ENCODE measurements at regions not wholly inside any gene's neighbourhood (a gene's known extent, or its start where the extent isn't known, plus 50 kb on each side); places are given as distances from the start of the nearest gene placed in this dataset.
A peak's percentile ranks its signal among the peaks of the same experiment; 100 is the strongest.

DNA sequence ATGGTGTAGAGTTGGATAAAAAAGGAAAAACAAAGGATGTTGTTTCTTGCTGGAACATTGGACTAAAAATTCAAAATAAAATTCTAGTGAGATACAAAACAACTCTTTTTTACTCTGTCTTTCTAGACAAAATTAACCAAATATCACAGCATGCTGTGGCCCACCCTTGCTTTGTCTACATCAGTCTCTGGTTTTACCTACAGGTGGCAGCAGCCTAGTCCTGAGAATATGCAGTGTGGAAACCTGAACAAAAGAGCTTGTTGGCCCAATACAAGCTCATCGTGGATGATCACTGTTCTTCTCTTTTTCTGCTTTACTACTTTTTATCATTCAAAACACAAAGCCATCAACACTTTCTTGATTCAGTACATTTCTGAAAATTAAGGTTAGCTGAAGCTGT, 210.4 kb downstream of the CDH19 start:
- TF ChIP-seq CTCF (IDR thresholded peaks at IDR 0.05; ENCODE audit: low read depth, low read length) = peak; percentile 25
- TF ChIP-seq EZH2phosphoT487 (IDR thresholded peaks at IDR 0.05; ENCODE audit: low read depth) = no peak

All from OCI-LY3 (cell line).